K562 (cell line): ENCODE measurements at regions not wholly inside any gene's neighbourhood (a gene's known extent, or its start where the extent isn't known, plus 50 kb on each side); places are given as distances from the start of the nearest gene placed in this dataset.

Experiments used
- ATAC-seq: fragments of 200-7000 bp; cut with Tn5 transposase; 3 replicates; pipeline ENCODE4 v1.9.1; 2020; ENCODE audit warnings: moderate library complexity
- BruUV-seq: library from RNA; stranded (reverse); fragments of 400-500 nt; replicated peaks from 2 replicates; lab custom pipeline; 2021; lab: Mats Ljungman, UMichigan
- CTCF ChIA-PET: fragments of 300-600 bp; formaldehyde crosslinking; extraction: SDS; loops from one replicate; lab custom pipeline; 2021; ENCODE audit warnings: low intra/inter-chr PET ratio; lab: Yijun Ruan, JAX
- POLR2A ChIA-PET: fragments of 300-600, 350-650 bp; sonication (Branson Sonifier 250); formaldehyde crosslinking; extraction: SDS; loops from one replicate; lab custom pipeline; 2021; ENCODE audit warnings: antibody characterized with exemption, inconsistent platforms; lab: Yijun Ruan, JAX
- DNase-seq, 4 experiments: peaks; one replicate each; pipeline versions ENCODE4 v3.0.0 to v3.0.0-alpha.2; 2011 to 2018; ENCODE audit warnings: low spot score in 3 of 4, mixed read lengths in 3 of 4; ENCODE audit errors: extremely low read depth in 1 of 4
- FAIRE-seq: peaks from 2 replicates; lab custom pipeline; 2011; peaks lifted over from hg19 to GRCh38; lab: Jason Lieb, UNC
- H2AFZ ChIP-seq: 2 replicates; pipeline ENCODE4 v1.6.0; 2011; ENCODE audit warnings: low read depth, low read length, control low read depth, inconsistent platforms
- H3K27ac ChIP-seq: fragments of 200-600 bp; 3 replicates; pipeline ENCODE4 v1.8.0; 2011; ENCODE audit warnings: low read depth, mild to moderate bottlenecking, control low read depth, inconsistent platforms, low read length, moderate library complexity, mixed read lengths; ENCODE audit errors: extremely low read depth
- H3K27me3 ChIP-seq, 2 experiments: fragments of 300-600 bp in 1 of 2; 2 replicates in 1 of 2; 3 replicates in 1 of 2; pipeline versions ENCODE4 v1.6.0 to v1.8.0; 2011; ENCODE audit warnings: inconsistent platforms in 2 of 2, low read length in 2 of 2, mild to moderate bottlenecking in 1 of 2, mixed read lengths in 1 of 2, moderate library complexity in 1 of 2; ENCODE audit not compliant: control insufficient read depth in 2 of 2, insufficient read depth in 2 of 2
- H3K36me3 ChIP-seq: fragments of 300-600 bp; 3 replicates; pipeline ENCODE4 v1.8.0; 2011; ENCODE audit warnings: mild to moderate bottlenecking, low read length, inconsistent platforms; ENCODE audit not compliant: control insufficient read depth, insufficient read depth
- H3K4me1 ChIP-seq, 2 experiments: fragments of 200-600 bp in 1 of 2; replicated peaks in 1 of 2; 2 replicates in 1 of 2; 3 replicates in 1 of 2; pipeline versions ENCODE4 v1.5.1 to v1.8.0; 2011; ENCODE audit warnings: inconsistent platforms in 2 of 2, low read length in 2 of 2, mild to moderate bottlenecking in 1 of 2, mixed read lengths in 1 of 2, moderate library complexity in 1 of 2; ENCODE audit not compliant: control insufficient read depth in 2 of 2, insufficient read depth in 2 of 2
- H3K4me2 ChIP-seq: 2 replicates; pipeline ENCODE4 v1.6.1; 2011; ENCODE audit warnings: low read length, control low read depth, inconsistent platforms, mixed read lengths; ENCODE audit not compliant: insufficient read depth
- H3K4me3 ChIP-seq: fragments of 200-600 bp; sonication (generic), shearing (Covaris generic); 2 replicates; pipeline ENCODE4 v1.5.1; 2016; ENCODE audit warnings: control low read depth, inconsistent platforms
- H3K79me2 ChIP-seq: fragments of 200-600 bp; 3 replicates; pipeline ENCODE4 v1.8.0; 2011; ENCODE audit warnings: low read length, inconsistent platforms; ENCODE audit not compliant: control insufficient read depth, insufficient read depth
- H3K9ac ChIP-seq, 2 experiments: 2 replicates each; pipeline versions ENCODE4 v1.6.0 to v1.6.1; 2011; ENCODE audit warnings: low read depth in 2 of 2, low read length in 2 of 2, control low read depth in 1 of 2, inconsistent platforms in 1 of 2, mild to moderate bottlenecking in 1 of 2, mixed read lengths in 1 of 2; ENCODE audit not compliant: insufficient read depth in 1 of 2
- H3K9me1 ChIP-seq: one replicate; pipeline ENCODE4 v1.6.0; 2011; ENCODE audit warnings: inconsistent platforms, mild to moderate bottlenecking, low read length, moderate library complexity; ENCODE audit not compliant: control insufficient read depth, insufficient read depth
- H3K9me3 ChIP-seq: replicated peaks from 2 replicates; pipeline ENCODE4 v1.5.1; 2011; ENCODE audit warnings: low read depth, low read length, inconsistent platforms; ENCODE audit not compliant: control insufficient read depth, insufficient read depth
- H4K20me1 ChIP-seq: replicated peaks from 2 replicates; pipeline ENCODE4 v1.6.1; 2011; ENCODE audit warnings: low read length, inconsistent platforms, mixed read lengths; ENCODE audit not compliant: control insufficient read depth, insufficient read depth
- ARID3B ChIP-seq: fragments of 250-450 bp; sonication (Bioruptor Pico); IDR thresholded peaks from 2 replicates; pipeline ENCODE4 v1.4.0; 2020; ENCODE audit warnings: borderline replicate concordance
- DEAF1 ChIP-seq: fragments of 450-650 bp; formaldehyde crosslinking; IDR thresholded peaks from 2 replicates; pipeline ENCODE4 v1.4.0; 2020; ENCODE audit warnings: mild to moderate bottlenecking, moderate library complexity
- FOXA3 ChIP-seq, 2 experiments: fragments of 450-650 bp in 1 of 2; sonication (generic) in 1 of 2; formaldehyde crosslinking; IDR thresholded peaks in 1 of 2; conservative IDR thresholded peaks in 1 of 2; 2 replicates each; pipeline versions ENCODE4 v1.4.0 to v1.8.0; 2020 to 2022; ENCODE audit warnings: mild to moderate bottlenecking in 2 of 2, missing genetic modification reagents in 1 of 2
- HMGN3 ChIP-seq: IDR thresholded peaks from 2 replicates; pipeline ENCODE4 v1.6.1; 2011; ENCODE audit warnings: borderline replicate concordance, low read depth, mild to moderate bottlenecking, mixed read lengths, low read length; ENCODE audit not compliant: insufficient read length; ENCODE audit errors: extremely low read depth
- IFI16 ChIP-seq: fragments of 250-450 bp; sonication (Bioruptor Pico); IDR thresholded peaks from 2 replicates; pipeline ENCODE4 v2.1.2; 2022; ENCODE audit warnings: mild to moderate bottlenecking, inconsistent platforms
- JUN ChIP-seq, 2 experiments: sonication (generic) in 1 of 2; formaldehyde crosslinking in 1 of 2; IDR thresholded peaks; 2 replicates each; pipeline versions ENCODE4 v1.6.1 to v1.8.0; 2012 to 2022; ENCODE audit warnings: borderline replicate concordance in 2 of 2, mild to moderate bottlenecking in 2 of 2, improper control_type of control experiment in 1 of 2, low read depth in 1 of 2, low read length in 1 of 2, missing genetic modification reagents in 1 of 2
- MAFG ChIP-seq: fragments of 450-650 bp; conservative IDR thresholded peaks from 2 replicates; pipeline ENCODE4 v1.6.1; 2016; ENCODE audit warnings: missing genetic modification characterization, missing compliant biosample characterization
- POLR2AphosphoS5 ChIP-seq: IDR thresholded peaks from 2 replicates; pipeline ENCODE4 v1.6.1; 2011; ENCODE audit warnings: mild to moderate bottlenecking, low read depth, low read length, moderate library complexity; ENCODE audit not compliant: control insufficient read depth, insufficient read depth
- PRMT5 ChIP-seq: sonication (generic); formaldehyde crosslinking; IDR thresholded peaks from 2 replicates; pipeline ENCODE4 v1.5.0; 2020; ENCODE audit warnings: missing genetic modification reagents
- RBM22 ChIP-seq: fragments of 200-400 bp; formaldehyde crosslinking; IDR thresholded peaks from 2 replicates; pipeline ENCODE4 v1.6.1; 2018; ENCODE audit warnings: low read length, low read depth; ENCODE audit not compliant: poor library complexity, severe bottlenecking
- ZNF143 ChIP-seq: sonication (generic); formaldehyde crosslinking; IDR thresholded peaks from 2 replicates; pipeline ENCODE4 v1.9.0; 2022; ENCODE audit warnings: mild to moderate bottlenecking, missing genetic modification reagents
- ZNF311 ChIP-seq: fragments of 250-450 bp; sonication (Bioruptor Pico); IDR thresholded peaks from 2 replicates; pipeline ENCODE4 v1.4.0; 2020; ENCODE audit warnings: mild to moderate bottlenecking, moderate library complexity
- ZNF347 ChIP-seq: fragments of 450-650 bp; formaldehyde crosslinking; IDR thresholded peaks from 2 replicates; pipeline ENCODE4 v1.4.0; 2020; ENCODE audit warnings: low read depth, mild to moderate bottlenecking, moderate library complexity
- WGBS: fragments of 100-300 bp; shearing (Covaris generic); methylation state at CpG from one replicate; pipeline ENCODE4 v1.1.6; 2016; ENCODE audit warnings: low coverage, mixed read lengths; ENCODE audit not compliant: insufficient coverage; ENCODE audit errors: missing lambda C conversion rate; 5-methylcytosine and 5-hydroxymethylcytosine counted together
- in situ Hi-C: fragments of 300-500 bp; cut with MboI; formaldehyde crosslinking; loops from 4 replicates; pipeline ENCODE4 v1.15.0; 2018; ENCODE audit warnings: inconsistent platforms, mixed read lengths
- intact Hi-C: fragments of 100-400 bp; cut with micrococcal nuclease; formaldehyde crosslinking; loops from 2 replicates; pipeline ENCODE4 v1.14.2; 2022

DNA sequence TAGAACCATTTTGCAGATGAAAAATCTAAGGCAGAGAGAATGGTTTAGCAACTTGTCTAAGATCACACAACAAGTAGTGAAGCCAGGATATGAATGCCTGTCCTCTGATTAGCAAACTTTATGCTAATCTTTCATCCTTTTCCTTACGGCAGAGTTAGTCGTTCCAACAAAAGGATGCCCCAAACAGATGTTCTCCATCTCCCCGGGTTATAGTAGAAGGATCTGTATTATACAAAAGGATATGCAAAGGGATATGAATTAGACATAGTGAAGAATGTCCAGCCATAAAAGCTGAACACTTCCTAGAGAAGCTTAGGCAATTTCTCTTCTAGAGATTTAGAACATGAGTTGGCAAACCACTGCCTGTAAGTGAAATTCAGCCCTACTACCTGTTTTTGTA, 291.6 kb upstream of the DUSP10 start (continued):
- no peak for TF ChIP-seq ZNF347 (CRISPR knock-in tag)
- no peak for TF ChIP-seq MAFG
- no peak for TF ChIP-seq PRMT5 (CRISPR knock-in tag)
- TF ChIP-seq IFI16 (CRISPR knock-in tag) = no peak

DNA sequence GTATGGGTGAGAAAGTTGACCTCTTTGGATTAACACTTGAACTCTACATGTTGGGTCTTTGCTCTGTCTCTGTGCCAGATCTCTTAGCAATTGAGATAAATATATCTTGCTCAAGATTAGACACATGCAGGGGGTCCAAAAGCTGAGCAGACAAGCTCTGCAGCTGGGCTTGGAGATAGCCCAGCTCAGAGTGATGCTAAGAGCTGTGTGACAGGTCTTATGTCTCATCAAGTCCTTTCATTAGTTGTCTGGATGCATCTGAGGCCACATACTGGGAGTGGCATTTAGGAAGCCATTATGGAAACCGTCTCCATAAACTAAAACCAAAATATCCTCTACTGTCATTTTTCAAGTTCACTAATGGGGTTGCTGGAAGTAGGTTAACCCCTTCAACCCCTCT, 289.4 kb upstream of the DUSP10 start:
- no TSS peak for BruUV-seq
- H3K79me2 ChIP-seq = no peaks in the 10 kb centered on the region
- WGBS = 0% methylated on average over 1 of the region's 1 CpG
- H3K4me1 ChIP-seq = no peaks in the 10 kb centered on the region
- H4K20me1 ChIP-seq = no peaks in the 10 kb centered on the region
- no peak for TF ChIP-seq JUN (IDR thresholded peaks at IDR 0.05; ENCODE audit: borderline replicate concordance, low read depth, low read length)
- TF ChIP-seq JUN (CRISPR knock-in tag; IDR thresholded peaks at IDR 0.05; ENCODE audit: borderline replicate concordance) = no peak
- no peak for TF ChIP-seq RBM22
- TF ChIP-seq MAFG = no peak
- TF ChIP-seq POLR2AphosphoS5 = no peak
- no peak for TF ChIP-seq FOXA3 (CRISPR knock-in tag; conservative IDR thresholded peaks at IDR 0.05 in 1 of 2, IDR thresholded peaks at IDR 0.05 in 1 of 2)
- TF ChIP-seq HMGN3 = no peak
- TF ChIP-seq ZNF143 (CRISPR knock-in tag) = no peak
- no peak for TF ChIP-seq ZNF311 (CRISPR knock-in tag)
- no peak for TF ChIP-seq DEAF1 (CRISPR knock-in tag)
- TF ChIP-seq ARID3B (CRISPR knock-in tag) = no peak
- TF ChIP-seq, all 486 proteins: peak for 0
- Histone ChIP-seq H3K36me3 (no peaks in the 10 kb centered on the region), H3K27ac (no peak overlapping the region), H3K27me3 (0 out of 5 replicates have a peak, but pooled peaks cover 0 to 4% of the 10 kb centered on the region in 2 experiments), H3K4me2 (no peak overlapping the region), H2AFZ (no peak overlapping the region), H3K9me3 (no peaks in the 10 kb centered on the region), H3K9ac (no peak overlapping the region), H3K4me3 (no peak overlapping the region), H3K9me1 (no peaks in the 10 kb centered on the region)
- in situ Hi-C loops (no loop called here), intact Hi-C loops (no loop called here)
- no peak for DNase-seq
- ChIA-PET POLR2A (no interaction called here), CTCF (no interaction called here)
- no peak for FAIRE-seq
- no peak for ATAC-seq
